Fibroblast of lung (primary cell): ENCODE measurements at regions not wholly inside any gene's neighbourhood (a gene's known extent, or its start where the extent isn't known, plus 50 kb on each side); places are given as distances from the start of the nearest gene placed in this dataset.

ENCODE experiments used
- DNase-seq, 2 donors: peaks; one replicate each; pipeline versions ENCODE4 v3.0.0 to v3.0.0-alpha.2; 2010; ENCODE audit warnings: low read depth in 2 of 2
- H2AFZ ChIP-seq: 2 replicates; pipeline ENCODE4 v1.5.1; 2012; ENCODE audit warnings: low read length, control low read depth, inconsistent platforms
- H3K27ac ChIP-seq: 2 replicates; pipeline ENCODE4 v1.5.1; 2011; ENCODE audit warnings: low read length, control low read depth; ENCODE audit not compliant: insufficient read depth
- H3K27me3 ChIP-seq: 2 replicates; pipeline ENCODE4 v1.5.1; 2011; ENCODE audit warnings: mild to moderate bottlenecking, low read length; ENCODE audit not compliant: control insufficient read depth, insufficient read depth
- H3K36me3 ChIP-seq: 2 replicates; pipeline ENCODE4 v1.5.1; 2011; ENCODE audit warnings: low read length; ENCODE audit not compliant: control insufficient read depth, insufficient read depth
- H3K4me1 ChIP-seq: 2 replicates; pipeline ENCODE4 v1.5.1; 2011; ENCODE audit warnings: low read length; ENCODE audit not compliant: control insufficient read depth, insufficient read depth; ENCODE audit errors: extremely low read depth
- H3K4me2 ChIP-seq: 2 replicates; pipeline ENCODE4 v1.5.1; 2011; ENCODE audit warnings: low read length, control low read depth; ENCODE audit not compliant: insufficient read depth; ENCODE audit errors: extremely low read depth
- H3K4me3 ChIP-seq, 4 experiments: fragments of 200-600 bp in 1 of 4; sonication (generic) in 1 of 4; replicated peaks in 1 of 4; 2 replicates each; pipeline ENCODE4 v1.5.1; 2011 to 2016; ENCODE audit warnings: low read length in 4 of 4, low read depth in 3 of 4, mild to moderate bottlenecking in 3 of 4, control low read depth in 2 of 4, inconsistent platforms in 1 of 4, mixed read lengths in 1 of 4; ENCODE audit not compliant: insufficient read depth in 1 of 4; ENCODE audit errors: control extremely low read depth in 1 of 4
- H3K79me2 ChIP-seq: 2 replicates; pipeline ENCODE4 v1.5.1; 2012; ENCODE audit warnings: mild to moderate bottlenecking, low read length, inconsistent platforms; ENCODE audit not compliant: control insufficient read depth, insufficient read depth
- H3K9ac ChIP-seq: 2 replicates; pipeline ENCODE4 v1.5.1; 2011; ENCODE audit warnings: mild to moderate bottlenecking, low read length, control low read depth; ENCODE audit not compliant: insufficient read depth
- H3K9me3 ChIP-seq: 2 replicates; pipeline ENCODE4 v1.5.1; 2012; ENCODE audit warnings: low read depth, low read length; ENCODE audit not compliant: control insufficient read depth, insufficient read depth
- H4K20me1 ChIP-seq: 2 replicates; pipeline ENCODE4 v1.5.1; 2011; ENCODE audit warnings: low read length; ENCODE audit not compliant: control insufficient read depth, insufficient read depth; ENCODE audit errors: extremely low read depth
- CTCF ChIP-seq, 2 donors: IDR thresholded peaks in 1 of 2; conservative IDR thresholded peaks in 1 of 2; 1 replicate in 1 of 2; 2 replicates in 1 of 2; pipeline ENCODE4 v1.5.1; 2011 to 2012; ENCODE audit warnings: low read length in 2 of 2, control low read depth in 1 of 2, inconsistent platforms in 1 of 2, low read depth in 1 of 2, mild to moderate bottlenecking in 1 of 2
- EZH2 ChIP-seq: IDR thresholded peaks from 2 replicates; pipeline ENCODE4 v1.5.1; 2012; ENCODE audit warnings: low read length, control low read depth, mild to moderate bottlenecking; ENCODE audit errors: missing control alignments

- no peak for DNase-seq
- H3K9ac ChIP-seq, result no peak overlapping the region
- H3K27me3 ChIP-seq, result no peaks in the 10 kb centered on the region
- no peak overlapping the region for H2AFZ ChIP-seq
- TF ChIP-seq EZH2 (no peak), CTCF (conservative IDR thresholded peaks at IDR 0.05 in 1 of 2, IDR thresholded peaks at IDR 0.05 in 1 of 2; ENCODE audit: low read depth in 1 of 2, low read length in 2 of 2) (no peak)
- no peak overlapping the region for H3K27ac ChIP-seq
- no peaks in the 10 kb centered on the region for H3K36me3 ChIP-seq
- no peak overlapping the region for H3K4me2 ChIP-seq
- H3K4me1 ChIP-seq, result no peaks in the 10 kb centered on the region
- H3K4me3 ChIP-seq, result no peak overlapping the region
- H3K9me3 ChIP-seq, result no peaks in the 10 kb centered on the region
- H3K79me2 ChIP-seq, result no peaks in the 10 kb centered on the region
- H4K20me1 ChIP-seq, result no peaks in the 10 kb centered on the region
Measured at GRCh38 chr2:34201099-34201498, 602.0 kb upstream of the FAM98A start.

GRCh38 chr2:34199971-34200370, 600.9 kb upstream of the FAM98A start:
- Histone ChIP-seq H3K36me3 (no peaks in the 10 kb centered on the region), H3K27ac (no peak overlapping the region), H3K79me2 (no peaks in the 10 kb centered on the region), H4K20me1 (no peaks in the 10 kb centered on the region), H3K9ac (no peak overlapping the region), H3K4me1 (no peaks in the 10 kb centered on the region), H3K4me3 (no peak overlapping the region), H3K9me3 (no peaks in the 10 kb centered on the region), H3K27me3 (no peaks in the 10 kb centered on the region), H3K4me2 (no peak overlapping the region), H2AFZ (no peak overlapping the region)
- TF ChIP-seq EZH2 (no peak), CTCF (conservative IDR thresholded peaks at IDR 0.05 in 1 of 2, IDR thresholded peaks at IDR 0.05 in 1 of 2; ENCODE audit: low read depth in 1 of 2, low read length in 2 of 2) (no peak)
- no peak for DNase-seq

GRCh38 chr2:34193164-34193563, 594.1 kb upstream of the FAM98A start:
- H4K20me1 ChIP-seq, result no peaks in the 10 kb centered on the region
- H3K27me3 ChIP-seq, result no peaks in the 10 kb centered on the region
- no peak overlapping the region for H3K27ac ChIP-seq
- TF ChIP-seq EZH2 (no peak), CTCF (conservative IDR thresholded peaks at IDR 0.05 in 1 of 2, IDR thresholded peaks at IDR 0.05 in 1 of 2; ENCODE audit: low read depth in 1 of 2, low read length in 2 of 2) (no peak)
- H3K4me3 ChIP-seq, result no peak overlapping the region
- no peaks in the 10 kb centered on the region for H3K36me3 ChIP-seq
- H3K4me1 ChIP-seq, result no peaks in the 10 kb centered on the region
- no peak overlapping the region for H3K9ac ChIP-seq
- no peak for DNase-seq
- H2AFZ ChIP-seq, result no peak overlapping the region
- H3K9me3 ChIP-seq, result no peaks in the 10 kb centered on the region
- no peaks in the 10 kb centered on the region for H3K79me2 ChIP-seq
- no peak overlapping the region for H3K4me2 ChIP-seq
